Activated CD4-positive, alpha-beta T cell treated with anti-CD3 and anti-CD28 coated beads, Interleukin-2, amount 10 ng/mL, durations not matched to agents 7 days and 5 days (primary cell): ENCODE measurements at regions not wholly inside any gene's neighbourhood (a gene's known extent, or its start where the extent isn't known, plus 50 kb on each side); places are given as distances from the start of the nearest gene placed in this dataset.
"Not testable (repeated sequence)": the region's sequence is repeated elsewhere in the genome, so short reads cannot be mapped to it uniquely, and the experiment has no call there.

Experiments
- CTCF ChIA-PET: fragments of 350-600 bp; sonication (Branson Sonifier 250); formaldehyde crosslinking; loops from one replicate; lab custom pipeline; 2021; ENCODE audit warnings: antibody characterized with exemption; lab: Charles Lee
- POLR2A ChIA-PET: fragments of 350-600 bp; sonication (Branson Sonifier 250); formaldehyde crosslinking; loops from one replicate; lab custom pipeline; 2021; ENCODE audit warnings: antibody characterized with exemption; lab: Charles Lee
- DNase-seq: peaks from one replicate; pipeline ENCODE4 v3.0.0-alpha.2; 2020
- H3K27ac Mint-ChIP-seq: one replicate; pipeline ENCODE4 v1.8.0; 2021; ENCODE audit warnings: mild to moderate bottlenecking, moderate library complexity, mixed read lengths
- H3K27me3 Mint-ChIP-seq: one replicate; pipeline ENCODE4 v1.8.0; 2021; ENCODE audit warnings: mixed read lengths
- H3K36me3 Mint-ChIP-seq: one replicate; pipeline ENCODE4 v1.8.0; 2021; ENCODE audit warnings: low read depth, mixed read lengths
- H3K4me1 Mint-ChIP-seq: one replicate; pipeline ENCODE4 v1.8.0; 2021; ENCODE audit warnings: mixed read lengths
- H3K4me3 Mint-ChIP-seq: one replicate; pipeline ENCODE4 v1.8.0; 2021; ENCODE audit warnings: mild to moderate bottlenecking, moderate library complexity, mixed read lengths
- H3K9me3 Mint-ChIP-seq: one replicate; pipeline ENCODE4 v1.8.0; 2021; ENCODE audit warnings: mixed read lengths

DNA sequence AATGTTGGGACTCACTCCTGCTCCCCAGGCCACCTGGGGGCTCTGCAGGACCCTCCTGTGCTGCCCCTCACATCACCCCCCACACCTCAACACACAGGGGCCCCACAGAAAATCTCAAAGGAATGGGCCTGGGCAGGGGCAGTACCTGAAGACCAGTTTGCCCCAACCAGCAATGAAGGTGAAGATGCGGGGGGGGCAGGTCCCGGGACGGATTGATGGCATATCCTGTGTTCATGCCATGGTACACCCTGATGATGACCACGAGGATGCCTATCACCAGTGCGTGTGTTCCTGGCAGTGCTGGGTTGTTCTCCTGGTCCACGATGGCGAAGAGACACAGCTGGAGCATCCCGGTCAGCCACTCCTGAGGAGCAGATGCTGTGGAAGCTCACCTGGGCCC is 663.0 kb downstream of the FOXD4L5 start:
- CTCF ChIA-PET, H3K27me3 Mint-ChIP-seq, POLR2A ChIA-PET: not testable (repeated sequence)

More for the DNA sequence above, 663.0 kb downstream of the FOXD4L5 start:
- peak; percentile 4 for DNase-seq
- H3K27ac Mint-ChIP-seq, H3K9me3 Mint-ChIP-seq, H3K4me3 Mint-ChIP-seq, H3K4me1 Mint-ChIP-seq, H3K36me3 Mint-ChIP-seq: not testable (repeated sequence)
